Endothelial cell of umbilical vein (primary cell): ENCODE measurements at regions not wholly inside any gene's neighbourhood (a gene's known extent, or its start where the extent isn't known, plus 50 kb on each side); places are given as distances from the start of the nearest gene placed in this dataset.

Source experiments
- BruUV-seq: library from RNA; stranded (reverse); fragments of 400-500 nt; replicated peaks from 2 replicates; lab custom pipeline; 2021; lab: Mats Ljungman, UMichigan
- CTCF ChIA-PET: fragments of 300-600, 350-600 bp; sonication (Branson Sonifier 250); formaldehyde crosslinking; loops from one replicate; lab custom pipeline; 2021; ENCODE audit warnings: antibody characterized with exemption, inconsistent platforms; lab: Charles Lee
- POLR2A ChIA-PET: fragments of 300-600, 350-600 bp; sonication (Branson Sonifier 250); formaldehyde crosslinking; loops from one replicate; lab custom pipeline; 2021; ENCODE audit warnings: antibody characterized with exemption, inconsistent platforms; lab: Charles Lee
- DNase-seq: peaks from one replicate; pipeline ENCODE4 v3.0.0-alpha.2; 2011; ENCODE audit warnings: low read depth, low spot score
- FAIRE-seq: peaks from 2 replicates; lab custom pipeline; 2011; peaks lifted over from hg19 to GRCh38; lab: Jason Lieb, UNC
- H2AFZ ChIP-seq: 2 replicates; pipeline ENCODE4 v1.6.0; 2012; ENCODE audit warnings: low read depth, low read length, control low read depth, inconsistent platforms
- H3K27ac ChIP-seq: 2 replicates; pipeline ENCODE4 v1.5.1; 2011; ENCODE audit warnings: low read depth, mild to moderate bottlenecking, control low read depth, low read length, moderate library complexity; ENCODE audit not compliant: insufficient read depth
- H3K27me3 ChIP-seq, 2 experiments: 2 replicates each; pipeline versions ENCODE4 v1.6.0 to v1.6.1; 2011; ENCODE audit warnings: low read length in 2 of 2, mixed read lengths in 1 of 2; ENCODE audit not compliant: control insufficient read depth in 2 of 2, insufficient read depth in 2 of 2
- H3K36me3 ChIP-seq, 2 experiments: 2 replicates in 1 of 2; 3 replicates in 1 of 2; pipeline ENCODE4 v1.5.1; 2011; ENCODE audit warnings: low read length in 2 of 2, mild to moderate bottlenecking in 1 of 2, moderate library complexity in 1 of 2; ENCODE audit not compliant: control insufficient read depth in 2 of 2, insufficient read depth in 2 of 2; ENCODE audit errors: extremely low read depth in 1 of 2
- H3K4me1 ChIP-seq: 3 replicates; pipeline ENCODE4 v1.5.1; 2011; ENCODE audit warnings: mild to moderate bottlenecking, low read length; ENCODE audit not compliant: control insufficient read depth, insufficient read depth; ENCODE audit errors: extremely low read depth
- H3K4me2 ChIP-seq: 2 replicates; pipeline ENCODE4 v1.6.1; 2011; ENCODE audit warnings: low read length, control low read depth, mixed read lengths; ENCODE audit not compliant: insufficient read depth
- H3K4me3 ChIP-seq, 3 experiments: fragments of 200-600 bp in 1 of 3; sonication (generic), shearing (Covaris generic) in 1 of 3; replicated peaks in 1 of 3; 2 replicates each; pipeline ENCODE4 v1.5.1; 2011 to 2016; ENCODE audit warnings: control low read depth in 3 of 3, low read length in 3 of 3, mild to moderate bottlenecking in 2 of 3, inconsistent platforms in 1 of 3, low read depth in 1 of 3, moderate library complexity in 1 of 3; ENCODE audit not compliant: insufficient read depth in 1 of 3
- H3K79me2 ChIP-seq: 2 replicates; pipeline ENCODE4 v1.6.0; 2012; ENCODE audit warnings: low read length, inconsistent platforms; ENCODE audit not compliant: control insufficient read depth, insufficient read depth
- H3K9ac ChIP-seq: replicated peaks from 2 replicates; pipeline ENCODE3; 2011; ENCODE audit warnings: low read length, control low read depth; ENCODE audit not compliant: insufficient read depth; ENCODE audit errors: extremely low read depth
- H3K9me1 ChIP-seq: replicated peaks from 3 replicates; pipeline ENCODE4 v1.6.0; 2011; ENCODE audit warnings: mild to moderate bottlenecking, low read length; ENCODE audit not compliant: control insufficient read depth, insufficient read depth; ENCODE audit errors: extremely low read depth
- H3K9me3 ChIP-seq: replicated peaks from 2 replicates; pipeline ENCODE4 v1.5.1; 2012; ENCODE audit warnings: low read length, inconsistent platforms; ENCODE audit not compliant: control insufficient read depth, insufficient read depth
- H4K20me1 ChIP-seq: replicated peaks from 2 replicates; pipeline ENCODE3; 2011; ENCODE audit warnings: mild to moderate bottlenecking, low read length; ENCODE audit not compliant: control insufficient read depth, insufficient read depth; ENCODE audit errors: extremely low read depth
- CTCF ChIP-seq, 2 donors: IDR thresholded peaks; 1 replicate in 1 of 2; 2 replicates in 1 of 2; pipeline ENCODE4 v1.5.1; 2011; ENCODE audit warnings: low read length in 2 of 2, mild to moderate bottlenecking in 2 of 2, moderate library complexity in 2 of 2, control low read depth in 1 of 2, inconsistent platforms in 1 of 2, low read depth in 1 of 2; ENCODE audit not compliant: insufficient read depth in 1 of 2; ENCODE audit errors: extremely low read depth in 1 of 2
- EZH2 ChIP-seq: IDR thresholded peaks from 2 replicates; pipeline ENCODE4 v1.6.1; 2012; ENCODE audit warnings: borderline replicate concordance, low read depth, mild to moderate bottlenecking, moderate library complexity, low read length, inconsistent platforms; ENCODE audit not compliant: severe bottlenecking
- FOS ChIP-seq: IDR thresholded peaks from 2 replicates; pipeline ENCODE4 v1.6.1; 2011; ENCODE audit warnings: mild to moderate bottlenecking, low read length, moderate library complexity, borderline replicate concordance; ENCODE audit not compliant: insufficient read depth
- GATA2 ChIP-seq: IDR thresholded peaks from 2 replicates; pipeline ENCODE4 v1.7.0; 2011; ENCODE audit warnings: low read depth, mild to moderate bottlenecking, moderate library complexity, mixed read lengths, low read length; ENCODE audit not compliant: insufficient read length, insufficient read depth
- JUN ChIP-seq: IDR thresholded peaks from 2 replicates; pipeline ENCODE4 v1.6.1; 2011; ENCODE audit warnings: borderline replicate concordance, low read depth; ENCODE audit not compliant: insufficient read length, insufficient read depth
- MYC ChIP-seq: IDR thresholded peaks from one replicate; pipeline ENCODE4 v1.6.1; 2011; ENCODE audit warnings: mild to moderate bottlenecking, low read depth, low read length
- POLR2A ChIP-seq: IDR thresholded peaks from 2 replicates; pipeline ENCODE4 v1.6.1; 2012; ENCODE audit warnings: low read depth, mild to moderate bottlenecking, control low read depth, low read length
- POLR2AphosphoS5 ChIP-seq: IDR thresholded peaks from 2 replicates; pipeline ENCODE4 v1.6.1; 2012; ENCODE audit warnings: low read depth, mild to moderate bottlenecking, control low read depth, low read length, moderate library complexity; ENCODE audit not compliant: insufficient read depth
- dilution Hi-C: fragments of 300-500 bp; cut with MboI; formaldehyde crosslinking; loops from one replicate; pipeline ENCODE4 v1.15.0; 2019; ENCODE audit warnings: low sequenced_read_pairs; ENCODE audit not compliant: extremely low pct_ligation_motif_present
- intact Hi-C: fragments of 100-400 bp; cut with micrococcal nuclease; formaldehyde crosslinking; loops from one replicate; pipeline ENCODE4 v1.10.0; 2022

GRCh38 chr2:75311993-75312392 is 112.7 kb upstream of the TACR1 start:
- DNase-seq, result no peak
- dilution Hi-C loops (no loop called here), intact Hi-C loops (no loop called here)
- Histone ChIP-seq H3K36me3 (no peaks in the 10 kb centered on the region), H3K79me2 (no peaks in the 10 kb centered on the region), H3K27me3 (no peaks in the 10 kb centered on the region), H3K4me2 (no peak overlapping the region), H4K20me1 (no peaks in the 10 kb centered on the region), H3K4me3 (no peak overlapping the region), H2AFZ (no peak overlapping the region), H3K9me1 (no peaks in the 10 kb centered on the region), H3K27ac (no peak overlapping the region), H3K9me3 (no peaks in the 10 kb centered on the region), H3K9ac (no peak overlapping the region), H3K4me1 (no peaks in the 10 kb centered on the region)
- ChIA-PET POLR2A (no interaction called here), CTCF (no interaction called here)
- BruUV-seq, result no TSS peak
- TF ChIP-seq EZH2 (no peak), POLR2A (no peak), FOS (no peak), CTCF (IDR thresholded peaks at IDR 0.05; ENCODE audit: extremely low read depth in 1 of 2, insufficient read depth in 1 of 2, low read depth in 1 of 2, low read length in 2 of 2) (no peak), GATA2 (no peak), JUN (no peak), POLR2AphosphoS5 (no peak), MYC (no peak)
- FAIRE-seq, result no peak
